ENCODE measurements at regions not wholly inside any gene's neighbourhood (a gene's known extent, or its start where the extent isn't known, plus 50 kb on each side); places are given as distances from the start of the nearest gene placed in this dataset.

GRCh38 chr1:37277366-37277765 is 197.0 kb upstream of the ZC3H12A start:
- Histone ChIP-seq H3K27ac (ENCODE audit: low read depth, low read length) (no peak overlapping the region), H3K36me3 (ENCODE audit: control insufficient read depth in 3 of 3, insufficient read depth in 3 of 3, low read length in 3 of 3) (no peaks in the 10 kb centered on the region), H3K27me3 (ENCODE audit: control insufficient read depth in 3 of 3, insufficient read depth in 3 of 3, low read length in 3 of 3) (peaks cover 3 to 26% (median 7%) of the 10 kb centered on the region in 3 donors), H3K4me1 (ENCODE audit: control insufficient read depth in 3 of 3, insufficient read depth in 3 of 3, low read length in 3 of 3) (no peaks in the 10 kb centered on the region), H3K9ac (ENCODE audit: low read depth in 1 of 3, low read length in 3 of 3) (no peak overlapping the region), H3K9me3 (ENCODE audit: control insufficient read depth in 3 of 3, low read length in 3 of 3) (peaks cover 3 to 8% (median 4%) of the 10 kb centered on the region in 3 donors), H3K4me3 (ENCODE audit: low read length in 3 of 3) (no peak overlapping the region)

- no peak overlapping the region for H3K9ac ChIP-seq (ENCODE audit: low read depth in 1 of 3, low read length in 3 of 3)
These were observed 193.0 kb upstream of the ZC3H12A start for GRCh38 chr1:37281354-37281753.

GRCh38 chr1:37282764-37283163 is 191.6 kb upstream of the ZC3H12A start:
- H3K9me3 ChIP-seq (ENCODE audit: control insufficient read depth in 3 of 3, low read length in 3 of 3), result peaks cover 3 to 11% (median 4%) of the 10 kb centered on the region in 3 donors
- H3K4me1 ChIP-seq (ENCODE audit: control insufficient read depth in 3 of 3, insufficient read depth in 3 of 3, low read length in 3 of 3), result no peaks in the 10 kb centered on the region
- no peaks in the 10 kb centered on the region for H3K36me3 ChIP-seq (ENCODE audit: control insufficient read depth in 3 of 3, insufficient read depth in 3 of 3, low read length in 3 of 3)
- H3K9ac ChIP-seq (ENCODE audit: low read depth in 1 of 3, low read length in 3 of 3), result no peak overlapping the region
- H3K27ac ChIP-seq (ENCODE audit: low read depth, low read length), result no peak overlapping the region
- H3K4me3 ChIP-seq (ENCODE audit: low read length in 3 of 3), result no peak overlapping the region
- peaks cover 3 to 12% (median 5%) of the 10 kb centered on the region in 3 donors for H3K27me3 ChIP-seq (ENCODE audit: control insufficient read depth in 3 of 3, insufficient read depth in 3 of 3, low read length in 3 of 3)

More at GRCh38 chr1:37281354-37281753, 193.0 kb upstream of the ZC3H12A start:
- H3K36me3 ChIP-seq (ENCODE audit: control insufficient read depth in 3 of 3, insufficient read depth in 3 of 3, low read length in 3 of 3), result no peaks in the 10 kb centered on the region
- peaks cover 3 to 17% (median 4%) of the 10 kb centered on the region in 3 donors for H3K27me3 ChIP-seq (ENCODE audit: control insufficient read depth in 3 of 3, insufficient read depth in 3 of 3, low read length in 3 of 3)
- peaks cover 3 to 11% (median 4%) of the 10 kb centered on the region in 3 donors for H3K9me3 ChIP-seq (ENCODE audit: control insufficient read depth in 3 of 3, low read length in 3 of 3)
- H3K27ac ChIP-seq (ENCODE audit: low read depth, low read length), result no peak overlapping the region
- H3K4me1 ChIP-seq (ENCODE audit: control insufficient read depth in 3 of 3, insufficient read depth in 3 of 3, low read length in 3 of 3), result no peaks in the 10 kb centered on the region
- H3K4me3 ChIP-seq (ENCODE audit: low read length in 3 of 3), result no peak overlapping the region

DNA sequence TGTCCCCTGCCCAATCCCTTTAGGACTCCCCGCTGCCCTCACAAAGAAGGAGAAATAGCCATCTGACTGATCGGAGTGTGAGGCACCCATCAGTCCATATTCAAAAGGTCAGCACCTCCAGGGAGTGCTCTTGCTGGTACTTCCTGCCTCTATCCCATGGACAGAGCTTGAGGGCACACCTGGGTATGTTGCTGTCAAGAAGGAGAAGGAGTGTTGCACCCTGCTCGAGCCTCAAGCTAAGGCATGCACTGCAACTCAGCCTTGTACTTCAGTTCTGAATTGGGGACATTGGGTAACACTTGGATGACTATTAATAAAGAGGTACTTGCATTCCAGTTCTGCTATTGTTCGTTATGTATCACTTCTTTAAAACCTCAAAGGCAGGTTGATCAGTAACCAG is 190.3 kb upstream of the ZC3H12A start:
- H3K36me3 ChIP-seq (ENCODE audit: control insufficient read depth in 3 of 3, insufficient read depth in 3 of 3, low read length in 3 of 3), result no peaks in the 10 kb centered on the region
- no peak overlapping the region for H3K4me3 ChIP-seq (ENCODE audit: low read length in 3 of 3)
- H3K27me3 ChIP-seq (ENCODE audit: control insufficient read depth in 3 of 3, insufficient read depth in 3 of 3, low read length in 3 of 3), result peaks cover 0 to 12% (median 6%) of the 10 kb centered on the region in 3 donors
- H3K27ac ChIP-seq (ENCODE audit: low read depth, low read length), result no peak overlapping the region
- H3K4me1 ChIP-seq (ENCODE audit: control insufficient read depth in 3 of 3, insufficient read depth in 3 of 3, low read length in 3 of 3), result no peaks in the 10 kb centered on the region
- H3K9ac ChIP-seq (ENCODE audit: low read depth in 1 of 3, low read length in 3 of 3), result no peak overlapping the region
- peaks cover 3 to 11% (median 4%) of the 10 kb centered on the region in 3 donors for H3K9me3 ChIP-seq (ENCODE audit: control insufficient read depth in 3 of 3, low read length in 3 of 3)

- Histone ChIP-seq H3K4me1 (ENCODE audit: control insufficient read depth in 3 of 3, insufficient read depth in 3 of 3, low read length in 3 of 3) (no peaks in the 10 kb centered on the region), H3K27ac (ENCODE audit: low read depth, low read length) (no peak overlapping the region), H3K4me3 (ENCODE audit: low read length in 3 of 3) (no peak overlapping the region), H3K9me3 (ENCODE audit: control insufficient read depth in 3 of 3, low read length in 3 of 3) (peaks cover 0 to 3% (median 0%) of the 10 kb centered on the region in 3 donors), H3K9ac (ENCODE audit: low read depth in 1 of 3, low read length in 3 of 3) (no peak overlapping the region), H3K36me3 (ENCODE audit: control insufficient read depth in 3 of 3, insufficient read depth in 3 of 3, low read length in 3 of 3) (no peaks in the 10 kb centered on the region), H3K27me3 (ENCODE audit: control insufficient read depth in 3 of 3, insufficient read depth in 3 of 3, low read length in 3 of 3) (peaks cover 5 to 15% (median 14%) of the 10 kb centered on the region in 3 donors)
These were observed 187.5 kb upstream of the ZC3H12A start for GRCh38 chr1:37286881-37287280.

GRCh38 chr1:37288900-37289299 is 185.5 kb upstream of the ZC3H12A start:
- Histone ChIP-seq H3K9ac (ENCODE audit: low read depth in 1 of 3, low read length in 3 of 3) (no peak overlapping the region), H3K27me3 (ENCODE audit: control insufficient read depth in 3 of 3, insufficient read depth in 3 of 3, low read length in 3 of 3) (peaks cover 10 to 28% (median 18%) of the 10 kb centered on the region in 3 donors), H3K9me3 (ENCODE audit: control insufficient read depth in 3 of 3, low read length in 3 of 3) (peaks cover 0 to 3% (median 0%) of the 10 kb centered on the region in 3 donors), H3K27ac (ENCODE audit: low read depth, low read length) (no peak overlapping the region), H3K4me1 (ENCODE audit: control insufficient read depth in 3 of 3, insufficient read depth in 3 of 3, low read length in 3 of 3) (no peaks in the 10 kb centered on the region), H3K36me3 (ENCODE audit: control insufficient read depth in 3 of 3, insufficient read depth in 3 of 3, low read length in 3 of 3) (no peaks in the 10 kb centered on the region), H3K4me3 (ENCODE audit: low read length in 3 of 3) (no peak overlapping the region)

DNA sequence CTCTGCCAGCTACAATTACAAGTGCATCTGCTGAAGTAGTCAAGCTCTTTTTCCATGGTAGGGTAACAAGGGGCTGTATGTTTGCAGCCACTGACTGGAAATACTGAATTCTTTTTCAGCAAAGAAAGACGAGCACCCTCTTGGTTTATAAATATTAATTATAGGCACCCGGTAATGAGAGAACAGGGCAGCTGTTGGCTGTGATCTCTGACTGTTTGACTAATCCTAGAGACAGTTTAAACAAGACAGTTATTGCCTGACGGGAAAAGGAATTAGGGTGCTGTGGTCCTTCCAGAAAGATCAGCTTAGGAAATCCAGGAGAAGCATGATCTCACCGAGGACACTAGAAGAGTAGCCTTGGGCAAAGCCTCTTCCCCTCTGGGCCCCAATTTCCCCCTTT is 183.7 kb upstream of the ZC3H12A start:
- Histone ChIP-seq H3K9me3 (ENCODE audit: control insufficient read depth in 3 of 3, low read length in 3 of 3) (no peaks in the 10 kb centered on the region), H3K36me3 (ENCODE audit: control insufficient read depth in 3 of 3, insufficient read depth in 3 of 3, low read length in 3 of 3) (no peaks in the 10 kb centered on the region), H3K27ac (ENCODE audit: low read depth, low read length) (no peak overlapping the region), H3K9ac (ENCODE audit: low read depth in 1 of 3, low read length in 3 of 3) (no peak overlapping the region), H3K27me3 (ENCODE audit: control insufficient read depth in 3 of 3, insufficient read depth in 3 of 3, low read length in 3 of 3) (peaks cover 20 to 44% (median 32%) of the 10 kb centered on the region in 3 donors), H3K4me3 (ENCODE audit: low read length in 3 of 3) (no peak overlapping the region), H3K4me1 (ENCODE audit: control insufficient read depth in 3 of 3, insufficient read depth in 3 of 3, low read length in 3 of 3) (no peaks in the 10 kb centered on the region)

DNA sequence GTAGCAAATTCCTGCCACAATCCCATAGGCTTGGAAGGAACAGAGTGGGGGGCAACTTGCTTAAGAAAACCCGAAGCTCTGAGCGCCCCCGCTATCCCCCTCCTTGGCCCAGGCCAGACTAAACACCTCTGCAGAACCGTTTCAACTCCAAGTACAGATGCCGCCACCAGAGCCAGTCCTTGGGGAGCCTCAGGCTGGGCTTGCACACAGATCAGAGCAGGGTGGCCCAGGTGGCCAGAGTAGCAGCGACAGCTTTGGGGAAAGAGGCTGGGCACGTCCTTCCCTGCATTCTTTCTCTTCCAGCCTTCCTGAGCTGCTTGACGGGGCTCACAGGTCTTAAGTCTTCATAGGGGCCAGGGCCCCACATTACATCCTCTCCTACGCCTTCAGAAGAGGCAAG is 181.6 kb upstream of the ZC3H12A start:
- Histone ChIP-seq H3K27ac (ENCODE audit: low read depth, low read length) (no peak overlapping the region), H3K9ac (ENCODE audit: low read depth in 1 of 3, low read length in 3 of 3) (no peak overlapping the region), H3K4me3 (ENCODE audit: low read length in 3 of 3) (no peak overlapping the region), H3K9me3 (ENCODE audit: control insufficient read depth in 3 of 3, low read length in 3 of 3) (no peaks in the 10 kb centered on the region), H3K36me3 (ENCODE audit: control insufficient read depth in 3 of 3, insufficient read depth in 3 of 3, low read length in 3 of 3) (no peaks in the 10 kb centered on the region), H3K4me1 (ENCODE audit: control insufficient read depth in 3 of 3, insufficient read depth in 3 of 3, low read length in 3 of 3) (no peaks in the 10 kb centered on the region), H3K27me3 (ENCODE audit: control insufficient read depth in 3 of 3, insufficient read depth in 3 of 3, low read length in 3 of 3) (peaks cover 30 to 53% (median 42%) of the 10 kb centered on the region in 3 donors)

GRCh38 chr1:37294096-37294495 is 180.3 kb upstream of the ZC3H12A start:
- Histone ChIP-seq H3K27ac (ENCODE audit: low read depth, low read length) (no peak overlapping the region), H3K36me3 (ENCODE audit: control insufficient read depth in 3 of 3, insufficient read depth in 3 of 3, low read length in 3 of 3) (no peaks in the 10 kb centered on the region), H3K9me3 (ENCODE audit: control insufficient read depth in 3 of 3, low read length in 3 of 3) (no peaks in the 10 kb centered on the region), H3K27me3 (ENCODE audit: control insufficient read depth in 3 of 3, insufficient read depth in 3 of 3, low read length in 3 of 3) (peaks cover 37 to 62% (median 50%) of the 10 kb centered on the region in 3 donors), H3K4me1 (ENCODE audit: control insufficient read depth in 3 of 3, insufficient read depth in 3 of 3, low read length in 3 of 3) (no peaks in the 10 kb centered on the region), H3K9ac (ENCODE audit: low read depth in 1 of 3, low read length in 3 of 3) (no peak overlapping the region), H3K4me3 (ENCODE audit: low read length in 3 of 3) (no peak overlapping the region)

- Histone ChIP-seq H3K36me3 (ENCODE audit: control insufficient read depth in 3 of 3, insufficient read depth in 3 of 3, low read length in 3 of 3) (no peaks in the 10 kb centered on the region), H3K27ac (ENCODE audit: low read depth, low read length) (no peak overlapping the region), H3K4me1 (ENCODE audit: control insufficient read depth in 3 of 3, insufficient read depth in 3 of 3, low read length in 3 of 3) (no peaks in the 10 kb centered on the region), H3K9me3 (ENCODE audit: control insufficient read depth in 3 of 3, low read length in 3 of 3) (no peaks in the 10 kb centered on the region), H3K4me3 (ENCODE audit: low read length in 3 of 3) (no peak overlapping the region), H3K27me3 (ENCODE audit: control insufficient read depth in 3 of 3, insufficient read depth in 3 of 3, low read length in 3 of 3) (peaks cover 38 to 65% (median 53%) of the 10 kb centered on the region in 3 donors), H3K9ac (ENCODE audit: low read depth in 1 of 3, low read length in 3 of 3) (no peak overlapping the region)
These were observed 179.9 kb upstream of the ZC3H12A start for GRCh38 chr1:37294529-37294928.
